GM12864 (cell line): ENCODE measurements at regions not wholly inside any gene's neighbourhood (a gene's known extent, or its start where the extent isn't known, plus 50 kb on each side); places are given as distances from the start of the nearest gene placed in this dataset.

Source experiments
- DNase-seq: peaks from one replicate; pipeline ENCODE4 v3.0.0-alpha.2; 2011; ENCODE audit warnings: low read depth
- H3K4me3 ChIP-seq: 2 replicates; pipeline ENCODE4 v1.5.1; 2011; ENCODE audit warnings: mild to moderate bottlenecking, low read depth, low read length, control low read depth
- TF ChIP-seq, protein P1 (sequence below): IDR thresholded peaks from 2 replicates; pipeline ENCODE4 v1.5.1; 2011; ENCODE audit warnings: low read depth, mild to moderate bottlenecking, moderate library complexity, low read length, control low read depth, inconsistent platforms; ENCODE audit errors: missing control alignments

DNA sequence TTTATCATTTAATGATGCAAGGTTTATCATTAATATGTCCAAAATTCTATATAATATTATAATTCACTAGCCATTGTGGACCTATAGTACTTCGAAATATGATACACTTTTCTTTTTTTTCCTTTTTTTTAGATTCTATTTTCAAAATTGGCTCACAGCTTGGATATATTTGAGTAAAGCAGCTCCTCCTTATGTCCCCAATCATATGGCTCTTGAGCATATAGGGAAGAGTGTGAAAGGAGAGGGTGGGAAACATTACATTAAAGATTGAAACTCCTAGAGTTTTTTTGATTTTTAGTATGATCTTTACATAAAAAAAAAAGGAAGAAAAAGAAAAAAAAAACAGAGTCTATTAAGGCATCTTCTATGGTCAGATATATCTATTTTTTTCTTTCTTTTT, 457.9 kb downstream of the RIT2 start:
- no peak overlapping the region for H3K4me3 ChIP-seq
- TF ChIP-seq, protein P1, sequence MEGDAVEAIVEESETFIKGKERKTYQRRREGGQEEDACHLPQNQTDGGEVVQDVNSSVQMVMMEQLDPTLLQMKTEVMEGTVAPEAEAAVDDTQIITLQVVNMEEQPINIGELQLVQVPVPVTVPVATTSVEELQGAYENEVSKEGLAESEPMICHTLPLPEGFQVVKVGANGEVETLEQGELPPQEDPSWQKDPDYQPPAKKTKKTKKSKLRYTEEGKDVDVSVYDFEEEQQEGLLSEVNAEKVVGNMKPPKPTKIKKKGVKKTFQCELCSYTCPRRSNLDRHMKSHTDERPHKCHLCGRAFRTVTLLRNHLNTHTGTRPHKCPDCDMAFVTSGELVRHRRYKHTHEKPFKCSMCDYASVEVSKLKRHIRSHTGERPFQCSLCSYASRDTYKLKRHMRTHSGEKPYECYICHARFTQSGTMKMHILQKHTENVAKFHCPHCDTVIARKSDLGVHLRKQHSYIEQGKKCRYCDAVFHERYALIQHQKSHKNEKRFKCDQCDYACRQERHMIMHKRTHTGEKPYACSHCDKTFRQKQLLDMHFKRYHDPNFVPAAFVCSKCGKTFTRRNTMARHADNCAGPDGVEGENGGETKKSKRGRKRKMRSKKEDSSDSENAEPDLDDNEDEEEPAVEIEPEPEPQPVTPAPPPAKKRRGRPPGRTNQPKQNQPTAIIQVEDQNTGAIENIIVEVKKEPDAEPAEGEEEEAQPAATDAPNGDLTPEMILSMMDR, result no peak
- DNase-seq, result no peak

DNA sequence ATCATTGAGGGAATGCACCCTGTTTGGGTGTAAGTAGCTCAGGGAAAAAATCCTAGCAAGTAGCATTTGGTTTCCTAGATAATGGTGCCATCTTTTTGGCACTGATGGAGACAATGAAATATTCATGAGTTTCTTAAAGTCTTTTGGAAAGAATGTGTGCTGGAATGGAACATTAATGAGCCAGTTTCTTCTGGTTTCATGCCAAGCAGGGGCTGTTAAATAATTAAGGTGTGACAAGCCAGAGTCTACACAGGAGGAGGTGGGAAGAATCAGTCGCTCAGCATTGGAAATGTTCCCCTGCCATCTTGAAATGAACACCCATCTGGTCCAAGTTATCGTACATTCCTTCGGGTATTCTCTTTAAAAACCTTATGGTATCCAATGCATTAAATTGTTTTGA, 457.3 kb downstream of the RIT2 start:
- no peak overlapping the region for H3K4me3 ChIP-seq
- no peak for DNase-seq
- TF ChIP-seq, protein P1, result no peak

DNA sequence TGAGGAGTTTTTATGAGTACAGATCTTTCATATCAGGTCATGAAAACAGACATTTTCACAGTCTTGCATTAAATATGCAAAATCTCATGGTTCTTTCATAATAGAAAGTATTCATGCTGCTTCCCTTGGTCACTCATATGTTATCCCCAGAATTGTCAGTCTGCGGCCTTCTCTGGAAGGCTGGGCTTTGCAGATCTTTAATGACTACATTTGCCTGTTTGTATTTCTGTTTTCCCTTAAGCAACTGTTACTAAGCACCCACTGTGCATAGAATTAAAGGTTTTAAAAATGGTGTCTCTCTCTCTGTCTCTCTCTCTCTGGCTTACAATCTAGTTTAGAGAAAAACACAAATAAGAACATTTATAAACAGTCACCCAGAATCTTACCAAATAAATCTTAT, 456.3 kb downstream of the RIT2 start:
- no peak for DNase-seq
- H3K4me3 ChIP-seq, result no peak overlapping the region
- TF ChIP-seq, protein P1, result no peak

DNA sequence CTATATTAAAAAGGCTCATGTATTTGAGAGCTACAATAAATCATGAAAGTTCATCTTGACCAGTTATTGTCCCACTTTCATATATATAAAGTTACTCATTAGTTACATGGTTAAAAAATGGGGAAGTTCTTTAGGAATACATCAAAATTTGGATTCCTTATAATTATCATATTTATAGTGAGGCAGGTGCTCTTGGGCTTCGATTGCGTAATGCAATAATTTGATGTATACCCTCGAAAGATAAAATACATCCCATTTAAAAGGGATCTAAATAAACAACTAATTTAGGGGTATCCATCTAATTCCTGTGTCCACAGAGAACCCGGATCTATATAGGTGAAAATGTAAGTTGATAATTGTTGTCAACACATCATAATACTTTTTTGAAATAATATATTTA, 444.6 kb downstream of the RIT2 start:
- TF ChIP-seq, protein P1, result no peak
- no peak overlapping the region for H3K4me3 ChIP-seq
- no peak for DNase-seq

DNA sequence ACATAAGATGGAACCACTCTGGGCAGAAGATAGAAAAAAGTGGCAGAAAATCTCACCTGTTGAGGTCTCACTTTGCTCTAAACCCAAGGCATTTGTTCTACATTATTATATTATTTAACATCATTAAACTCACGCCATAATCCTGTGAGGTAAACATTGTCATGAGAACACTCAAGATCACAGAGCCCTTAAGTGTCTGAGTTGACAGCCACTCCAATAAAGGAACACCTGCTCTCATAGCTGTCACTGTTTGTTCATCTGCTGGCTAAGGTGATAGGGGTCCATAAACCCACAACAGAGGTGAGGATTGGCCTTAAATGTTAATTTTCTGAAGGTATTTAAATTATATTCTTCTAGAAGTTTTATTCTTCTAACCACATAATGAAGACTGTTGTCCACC, 439.7 kb downstream of the RIT2 start:
- TF ChIP-seq, protein P1, result no peak
- no peak overlapping the region for H3K4me3 ChIP-seq
- no peak for DNase-seq

DNA sequence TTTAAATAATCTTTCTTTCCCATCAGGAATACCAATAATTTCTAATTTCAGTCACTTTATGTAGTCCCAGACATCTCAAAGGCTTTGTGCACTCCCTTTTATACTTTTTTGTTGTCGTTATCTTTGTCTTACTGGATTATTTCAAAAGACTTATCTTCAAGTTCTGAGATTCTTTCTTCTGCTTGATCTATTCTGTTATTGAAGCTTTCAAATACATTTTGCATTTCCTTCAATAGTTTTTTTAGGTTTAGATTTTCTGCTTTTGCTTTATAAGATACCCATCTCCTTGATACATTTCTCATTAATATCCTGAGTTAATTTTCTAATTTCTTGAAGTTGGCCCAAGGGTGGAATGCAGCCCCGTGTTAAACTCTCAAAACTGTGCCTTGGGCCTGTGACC, 432.4 kb downstream of the RIT2 start:
- TF ChIP-seq, protein P1, result no peak
- no peak overlapping the region for H3K4me3 ChIP-seq
- no peak for DNase-seq

DNA sequence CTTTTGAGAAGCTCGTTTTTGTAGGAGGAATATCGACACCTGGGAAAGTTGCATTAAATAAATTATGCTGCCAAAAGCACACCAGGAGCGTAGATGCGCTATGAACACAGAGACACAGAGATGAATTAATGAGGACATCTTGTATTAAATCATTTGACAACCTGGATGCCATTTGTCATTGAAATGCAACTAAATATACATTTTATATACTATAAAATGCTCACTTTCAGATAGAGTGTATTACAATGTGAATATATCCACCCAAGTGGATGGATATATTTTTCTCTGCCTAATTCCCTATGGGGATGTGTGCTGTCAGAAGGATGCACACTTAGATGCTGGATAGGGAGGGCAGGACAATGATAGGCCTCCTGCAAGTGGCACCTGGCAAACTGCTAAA, 426.2 kb downstream of the RIT2 start:
- H3K4me3 ChIP-seq, result no peak overlapping the region
- TF ChIP-seq, protein P1, result no peak
- no peak for DNase-seq
